PC-3 (cell line): ENCODE measurements at regions not wholly inside any gene's neighbourhood (a gene's known extent, or its start where the extent isn't known, plus 50 kb on each side); places are given as distances from the start of the nearest gene placed in this dataset.

ENCODE experiments used
- CTCF ChIP-seq: fragments of 300-600 bp; sonication (generic); conservative IDR thresholded peaks from 2 replicates; pipeline ENCODE4 v1.5.1; 2017; ENCODE audit warnings: antibody characterized with exemption, low read depth, mild to moderate bottlenecking, low read length
- EZH2 ChIP-seq: fragments of 300-600 bp; sonication (generic); IDR thresholded peaks from one replicate; pipeline ENCODE4 v1.6.1; 2017; ENCODE audit warnings: antibody characterized with exemption, mild to moderate bottlenecking, low read length; ENCODE audit not compliant: unreplicated experiment
- EZH2phosphoT487 ChIP-seq: fragments of 300-600 bp; sonication (generic); IDR thresholded peaks from 2 replicates; pipeline ENCODE4 v1.6.1; 2018; ENCODE audit warnings: mild to moderate bottlenecking, antibody characterized with exemption, low read length, borderline replicate concordance

DNA sequence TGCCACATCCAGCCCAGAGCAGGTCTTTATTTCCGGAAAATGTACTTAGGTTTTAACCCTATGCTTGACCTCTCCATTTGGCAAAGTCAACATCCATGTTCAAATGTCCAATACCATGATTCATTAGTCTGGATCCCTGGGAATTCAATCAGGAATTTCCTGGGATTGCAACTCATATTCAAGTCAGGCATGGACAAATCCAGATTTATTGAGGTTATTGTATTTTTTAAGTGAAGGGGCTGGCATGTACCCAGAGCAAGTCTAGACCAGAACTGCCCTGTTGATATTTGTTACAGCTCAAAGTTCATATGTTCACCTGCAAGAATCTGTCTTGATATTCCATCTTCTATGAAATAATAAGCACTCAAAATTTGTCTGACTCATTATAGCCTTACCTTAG is 521.1 kb downstream of the ADGRL2 start:
- TF ChIP-seq CTCF = no peak
- no peak for TF ChIP-seq EZH2
- no peak for TF ChIP-seq EZH2phosphoT487
